Activated naive CD4-positive, alpha-beta T cell treated with anti-CD3 and anti-CD28 coated beads, Interleukin-2, amount 50 U/mL, for 72 hours (primary cell): ENCODE measurements at regions not wholly inside any gene's neighbourhood (a gene's known extent, or its start where the extent isn't known, plus 50 kb on each side); places are given as distances from the start of the nearest gene placed in this dataset.

ENCODE experiments used
- ATAC-seq, 2 donors: fragments of 150-1000 bp; cut with Tn5 transposase; 2 replicates each; pipeline ENCODE4 v1.10.0; 2021; ENCODE audit warnings: mild to moderate bottlenecking in 2 of 2, moderate library complexity in 2 of 2
- DNase-seq, 2 donors: peaks; one replicate each; pipeline ENCODE4 v3.0.0; 2021 to 2022; ENCODE audit warnings: low spot score in 2 of 2
- H3K27ac Mint-ChIP-seq, 2 donors: one replicate each; pipeline ENCODE4 v1.8.0; 2022; ENCODE audit warnings: mild to moderate bottlenecking in 2 of 2, mixed read lengths in 2 of 2
- H3K36me3 Mint-ChIP-seq, 2 donors: one replicate each; pipeline ENCODE4 v1.8.0; 2022; ENCODE audit warnings: mixed read lengths in 2 of 2
- H3K9me3 Mint-ChIP-seq, 2 donors: one replicate each; pipeline ENCODE4 v1.8.0; 2022; ENCODE audit warnings: mixed read lengths in 2 of 2

DNA sequence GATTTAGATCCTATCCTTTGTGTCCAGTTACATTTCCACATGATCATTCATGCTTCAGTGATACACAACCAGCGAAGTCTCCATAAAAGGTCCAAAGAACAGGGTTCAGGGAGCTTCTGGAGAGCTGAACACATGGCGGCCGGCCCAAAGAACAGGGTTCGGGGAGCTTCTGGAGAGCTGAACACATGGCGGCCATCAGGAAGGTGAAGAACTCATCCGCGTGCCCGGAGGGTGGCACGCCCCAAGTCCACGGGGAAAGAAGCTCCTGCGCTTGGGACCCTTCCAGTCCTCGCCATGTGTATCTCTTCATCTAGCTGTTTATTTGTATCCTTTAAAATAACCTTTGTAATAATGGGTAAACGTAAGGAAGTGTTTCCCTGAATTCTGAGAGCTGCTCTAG lies 91.9 kb upstream of the FLRT2 start:
- Mint-ChIP-seq H3K36me3 (no peaks in the 10 kb centered on the region), H3K27ac (no peak overlapping the region)
- ATAC-seq, result no peak

DNA sequence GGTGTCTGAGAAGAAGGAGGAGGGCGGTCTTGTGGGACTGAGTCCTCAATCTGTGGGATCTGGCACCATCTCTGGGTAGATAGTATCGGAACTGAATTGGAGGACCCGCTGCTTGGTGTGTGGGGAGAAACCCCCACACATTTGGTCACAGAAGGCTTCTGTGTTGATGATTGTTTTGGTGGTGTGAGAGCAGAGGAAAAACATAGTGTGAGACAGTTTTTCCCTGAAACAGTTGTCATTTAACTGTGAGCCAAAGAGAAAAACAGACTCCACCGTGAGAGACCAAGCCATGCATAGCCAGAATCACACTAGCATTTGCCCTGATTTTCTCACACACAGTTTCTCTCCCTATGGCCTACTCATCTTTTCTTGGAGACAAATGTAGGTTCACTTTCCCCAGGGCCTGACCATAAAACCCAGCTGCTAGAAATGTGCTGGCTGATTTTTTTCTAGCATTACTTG lies 91.4 kb upstream of the FLRT2 start:
- Mint-ChIP-seq H3K9me3 (peaks cover 3 to 6% of the 10 kb centered on the region in 2 donors), H3K27ac (no peak overlapping the region), H3K36me3 (no peaks in the 10 kb centered on the region)
- no peak for ATAC-seq
- DNase-seq, result no peak

More for the DNA sequence above, 91.9 kb upstream of the FLRT2 start:
- H3K9me3 Mint-ChIP-seq, result peaks cover 3 to 6% of the 10 kb centered on the region in 2 donors
- no peak for DNase-seq

DNA sequence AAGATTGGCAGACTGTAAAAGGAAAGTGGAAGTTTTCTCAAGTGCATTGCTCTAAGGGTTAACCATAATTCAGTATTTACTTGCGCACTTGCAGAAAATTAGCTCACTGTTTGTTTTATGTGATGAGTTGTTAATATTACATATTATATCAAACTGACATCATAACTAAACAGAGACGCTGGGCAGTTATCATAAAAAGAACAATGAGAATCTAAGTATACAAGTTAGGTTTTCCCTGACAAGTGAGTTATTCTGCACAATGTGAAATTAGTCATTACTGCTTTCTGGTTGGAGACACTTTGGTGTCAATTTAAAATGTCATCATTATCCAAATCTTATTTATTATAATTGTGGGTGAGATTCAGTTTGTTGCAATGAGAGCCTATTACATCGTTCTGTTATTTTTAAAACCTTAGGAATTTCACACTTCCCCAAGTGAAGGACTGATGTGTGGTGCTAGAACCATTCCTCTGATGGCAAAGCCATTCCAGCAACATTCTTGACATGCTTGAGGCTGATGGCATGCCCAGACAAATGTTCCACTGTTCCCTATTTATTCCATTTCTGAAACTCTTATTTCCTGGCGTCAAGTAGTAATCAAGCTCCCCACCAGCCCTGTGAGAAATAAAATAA lies 90.1 kb upstream of the FLRT2 start:
- ATAC-seq (no peak), DNase-seq (no peak)
- Mint-ChIP-seq H3K27ac (no peak overlapping the region), H3K9me3 (peaks cover 4 to 7% of the 10 kb centered on the region in 2 donors), H3K36me3 (no peaks in the 10 kb centered on the region)

DNA sequence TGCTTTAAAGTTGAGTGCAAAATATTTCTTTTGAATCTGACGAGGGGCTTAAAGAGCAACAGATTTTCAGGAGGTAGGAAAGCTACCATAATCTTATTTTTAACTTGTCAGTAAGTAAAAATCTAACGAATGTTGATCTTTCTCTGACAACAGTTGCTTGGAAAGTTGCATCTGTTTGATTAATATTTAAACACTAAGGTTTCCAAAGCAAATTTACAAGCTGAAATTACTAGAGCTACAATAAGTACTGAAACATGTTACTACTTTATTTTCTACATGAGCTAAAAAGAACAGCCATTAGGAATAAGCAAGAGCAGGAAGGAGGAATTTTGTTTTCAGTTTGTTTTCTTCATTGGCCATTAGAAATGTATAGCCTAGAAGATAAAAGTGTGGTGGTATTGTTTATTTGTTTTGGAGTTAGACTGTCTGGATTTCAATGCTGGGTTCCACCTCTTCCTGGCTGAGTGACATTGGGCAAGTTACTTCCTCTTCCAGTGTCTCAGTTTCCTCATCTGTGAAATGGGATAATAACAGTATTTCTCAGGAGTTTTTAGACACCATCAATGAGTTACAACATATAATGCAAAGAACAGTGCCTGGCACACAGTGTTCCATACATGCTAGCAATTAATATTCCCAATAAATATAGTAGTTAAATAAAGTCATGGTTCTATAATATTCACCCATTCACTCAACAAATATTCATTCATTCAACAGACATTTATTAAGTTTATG lies 87.9 kb upstream of the FLRT2 start:
- no peak for DNase-seq
- no peak for ATAC-seq
- no peaks in the 10 kb centered on the region for H3K36me3 Mint-ChIP-seq
- H3K9me3 Mint-ChIP-seq, result peaks cover 11% of the 10 kb centered on the region in 2 donors
- no peak overlapping the region for H3K27ac Mint-ChIP-seq

DNA sequence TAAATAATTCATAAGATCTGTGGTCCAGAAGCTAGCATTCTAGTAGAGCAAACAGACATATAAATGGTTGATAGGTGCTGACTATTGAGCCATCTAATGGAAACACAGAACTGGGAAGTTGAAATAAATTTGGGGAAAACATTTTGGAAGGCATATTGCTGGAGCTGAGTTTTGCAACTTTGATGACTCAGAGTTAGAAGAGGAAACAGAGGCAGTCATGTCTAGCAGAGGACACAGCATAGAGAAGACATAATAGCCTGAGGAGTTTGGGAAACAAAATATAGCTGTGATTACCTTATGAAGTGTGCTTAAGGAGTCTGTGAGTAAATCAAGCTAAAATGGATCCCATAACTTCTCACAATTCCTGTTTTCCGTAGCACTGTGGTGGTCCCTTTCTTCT lies 86.9 kb upstream of the FLRT2 start:
- Mint-ChIP-seq H3K27ac (no peak overlapping the region), H3K9me3 (peaks cover 11% of the 10 kb centered on the region in 2 donors), H3K36me3 (no peaks in the 10 kb centered on the region)
- DNase-seq (no peak), ATAC-seq (no peak)

DNA sequence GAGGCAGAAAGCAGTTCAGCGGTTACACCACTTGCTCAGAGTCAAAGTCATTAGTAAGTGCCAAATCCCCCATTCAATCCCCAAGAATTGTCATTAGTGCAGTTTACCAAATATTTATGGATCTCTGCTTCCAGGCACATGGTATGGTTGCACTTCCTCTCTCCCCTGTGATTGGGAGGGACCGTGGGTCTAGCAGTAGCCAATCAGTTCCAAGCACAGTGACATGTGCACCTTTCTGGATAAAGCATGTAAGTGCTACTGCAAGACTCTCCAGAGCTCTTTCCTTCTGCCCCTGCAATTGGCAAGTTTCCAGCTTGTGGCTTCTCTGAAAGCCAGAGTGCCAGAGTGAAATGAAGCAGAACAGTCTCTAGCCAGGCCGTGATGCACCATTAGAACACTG lies 85.3 kb upstream of the FLRT2 start:
- ATAC-seq, result no peak
- Mint-ChIP-seq H3K9me3 (peaks cover 7 to 11% of the 10 kb centered on the region in 2 donors), H3K27ac (no peak overlapping the region), H3K36me3 (no peaks in the 10 kb centered on the region)
- no peak for DNase-seq

DNA sequence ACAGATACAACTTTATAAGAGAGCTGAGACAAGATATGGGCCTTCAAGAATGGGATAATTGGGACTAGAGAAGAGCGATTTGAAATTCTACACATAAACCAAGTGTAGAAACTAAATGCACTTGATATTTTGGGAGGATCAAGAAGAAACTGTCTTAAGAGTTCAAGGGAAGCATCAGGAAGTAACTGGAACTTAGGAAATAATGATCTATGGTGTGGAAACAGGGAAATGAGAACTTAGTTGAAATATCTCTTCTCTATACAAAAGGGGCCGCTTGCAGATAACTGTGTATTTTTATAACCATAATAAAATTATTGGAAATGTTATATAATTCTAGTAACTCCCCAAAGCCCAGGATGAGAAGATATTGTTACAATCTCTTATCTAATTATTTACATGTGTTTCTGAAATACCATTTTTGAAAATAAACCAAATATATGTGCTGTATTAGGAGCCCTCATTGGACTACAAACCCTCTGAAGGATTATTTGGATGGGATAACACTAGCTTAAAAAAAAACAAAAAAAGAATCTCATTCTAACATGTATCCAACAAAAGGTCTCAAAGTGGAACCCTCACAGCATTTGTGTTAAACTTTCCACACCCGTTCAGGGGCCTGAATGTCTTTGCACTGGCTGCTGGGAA lies 84.7 kb upstream of the FLRT2 start:
- ATAC-seq (no peak), DNase-seq (no peak)
- Mint-ChIP-seq H3K27ac (no peak overlapping the region), H3K9me3 (peaks cover 10 to 11% of the 10 kb centered on the region in 2 donors), H3K36me3 (no peaks in the 10 kb centered on the region)

DNA sequence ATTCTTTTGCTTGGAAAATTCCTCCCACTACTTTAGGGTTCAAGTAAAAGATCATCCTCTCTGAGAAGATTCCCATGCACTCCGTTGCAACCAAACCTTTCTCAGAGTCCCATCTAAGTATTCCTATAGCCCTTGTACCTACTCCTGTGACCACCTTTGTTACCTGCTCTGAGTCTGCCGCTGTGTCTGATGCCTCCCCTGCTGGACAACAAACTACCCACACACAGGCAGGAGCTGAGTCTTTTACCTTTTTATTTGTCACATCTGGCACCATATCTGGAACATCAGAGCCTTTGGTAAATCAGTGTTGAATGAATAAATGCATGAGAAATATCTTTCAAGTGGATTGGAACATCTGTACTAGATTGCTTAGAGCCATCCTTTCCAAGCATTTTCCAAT lies 82.1 kb upstream of the FLRT2 start:
- ATAC-seq, result no peak
- Mint-ChIP-seq H3K9me3 (peaks cover 5 to 11% of the 10 kb centered on the region in 2 donors), H3K36me3 (no peaks in the 10 kb centered on the region), H3K27ac (no peak overlapping the region)
- DNase-seq, result no peak

DNA sequence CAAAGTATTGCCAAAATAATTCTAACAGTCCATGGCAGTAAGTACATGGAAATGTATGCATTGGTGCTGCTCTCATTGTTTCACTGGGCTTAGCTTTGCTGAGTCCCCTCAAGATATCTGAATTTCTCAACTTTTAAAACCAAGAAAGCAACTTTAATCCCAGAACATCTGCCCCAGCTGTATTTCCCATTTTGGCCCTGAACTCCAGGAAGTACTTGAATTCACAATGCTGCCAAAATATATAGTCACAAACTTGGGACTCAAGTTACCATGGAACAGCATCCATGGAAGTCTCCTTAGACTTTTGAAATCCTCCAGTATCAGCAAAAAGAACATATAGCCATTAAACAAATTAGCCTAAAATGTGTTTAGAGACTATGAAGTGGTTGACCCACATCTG lies 78.5 kb upstream of the FLRT2 start:
- Mint-ChIP-seq H3K27ac (no peak overlapping the region), H3K36me3 (no peaks in the 10 kb centered on the region), H3K9me3 (peaks cover 0 to 4% of the 10 kb centered on the region in 2 donors)
- ATAC-seq (no peak), DNase-seq (no peak)

DNA sequence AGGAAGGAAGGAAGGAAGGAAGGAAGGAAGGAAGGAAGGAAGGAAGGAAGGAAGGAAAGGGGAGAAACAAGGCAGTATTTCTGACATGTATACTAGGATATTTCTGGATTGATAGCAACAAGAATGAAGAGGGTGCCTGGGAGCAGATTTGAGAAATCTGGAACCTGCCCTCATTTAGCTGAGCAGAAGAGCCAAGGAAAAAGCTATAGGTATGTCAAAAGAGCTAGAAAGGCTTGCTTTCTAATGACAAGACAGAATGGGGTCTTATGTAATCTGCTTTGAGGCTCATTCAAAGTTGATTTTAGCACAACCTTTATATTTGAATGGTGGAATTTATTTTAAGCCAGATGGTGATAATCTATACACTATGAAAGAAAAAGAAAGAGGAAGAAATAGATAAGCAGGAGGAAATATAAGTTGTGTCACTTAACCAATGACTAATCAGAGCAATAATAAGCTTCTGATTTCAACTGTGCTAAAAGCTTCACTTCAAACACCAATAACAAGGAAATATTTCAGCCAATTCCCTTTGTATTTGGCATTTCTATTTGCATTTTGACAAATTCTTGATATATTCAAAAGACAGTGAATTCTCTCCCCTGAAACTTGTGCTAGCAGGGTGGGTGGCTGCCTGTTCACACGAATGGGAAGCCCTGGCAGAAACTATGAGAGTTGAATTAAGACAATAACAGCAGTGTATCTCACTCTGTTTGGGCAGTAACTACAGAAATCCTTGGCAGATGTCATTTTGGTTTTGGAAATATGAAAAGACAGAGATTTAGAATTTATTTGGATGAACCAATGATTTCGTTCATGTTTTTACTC lies 76.3 kb upstream of the FLRT2 start:
- DNase-seq (no peak), ATAC-seq (no peak)
- Mint-ChIP-seq H3K36me3 (no peaks in the 10 kb centered on the region), H3K9me3 (peaks cover 0 to 4% of the 10 kb centered on the region in 2 donors), H3K27ac (no peak overlapping the region)

DNA sequence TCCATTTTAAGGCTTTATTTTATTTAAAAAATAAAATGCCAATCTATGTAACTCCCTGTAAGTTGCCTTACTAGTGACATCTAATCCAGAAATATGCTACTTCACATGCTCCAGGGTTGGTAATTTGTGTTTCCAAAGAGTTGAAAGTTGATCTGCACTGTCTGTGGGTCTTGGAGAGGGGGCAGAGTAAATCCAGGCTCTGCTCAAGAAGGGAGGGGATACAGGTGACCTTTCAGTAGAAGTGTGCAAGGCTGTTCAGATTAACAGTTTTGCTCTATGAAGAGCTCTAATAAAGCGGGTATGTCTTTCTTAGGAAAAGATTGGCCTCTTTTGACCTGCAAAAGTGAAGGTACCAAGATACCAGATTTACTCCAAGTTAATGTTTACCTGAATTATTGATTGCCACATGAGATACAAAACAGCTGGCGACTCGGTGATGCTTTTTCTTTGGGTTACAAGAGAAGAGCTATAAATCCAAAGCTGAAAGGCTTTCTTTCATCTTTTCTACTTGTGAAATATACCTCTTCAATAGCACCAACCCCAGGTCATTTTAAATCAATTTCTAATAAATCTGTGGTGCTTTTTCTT lies 75.6 kb upstream of the FLRT2 start:
- Mint-ChIP-seq H3K27ac (no peak overlapping the region), H3K36me3 (no peaks in the 10 kb centered on the region)
- ATAC-seq, result no peak

DNA sequence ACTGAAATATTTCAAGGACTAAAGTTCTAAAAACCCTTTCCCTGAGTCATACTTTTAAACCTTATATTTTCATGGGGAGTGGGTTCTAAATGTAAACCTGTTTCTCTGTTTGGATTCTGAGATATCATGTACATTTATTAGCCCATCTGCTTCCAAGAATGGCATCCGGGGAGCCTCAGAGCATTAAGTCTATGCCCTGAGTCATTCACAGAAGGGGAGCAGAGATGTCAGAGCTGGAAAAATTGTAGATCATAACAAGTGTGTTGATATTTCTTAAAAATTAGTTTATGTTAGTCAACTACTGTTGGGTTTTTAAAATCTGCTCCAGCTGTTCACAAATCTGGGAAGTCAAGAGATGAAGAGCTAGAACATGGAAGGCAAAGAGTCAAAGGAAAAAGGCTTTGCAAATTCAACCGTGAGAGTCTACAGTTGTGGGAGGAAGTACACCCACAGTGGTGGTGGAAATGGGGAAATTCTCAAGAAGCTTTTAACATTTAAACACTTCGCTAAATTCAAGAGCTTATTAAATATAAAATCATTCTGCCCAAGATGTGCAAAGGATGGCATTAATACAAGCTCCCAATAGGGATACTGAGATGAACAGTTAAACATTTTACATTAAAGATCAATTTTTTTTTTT lies 70.5 kb upstream of the FLRT2 start:
- Mint-ChIP-seq H3K27ac (no peak overlapping the region), H3K9me3 (peaks cover 4 to 10% of the 10 kb centered on the region in 2 donors), H3K36me3 (no peaks in the 10 kb centered on the region)
- DNase-seq (no peak), ATAC-seq (no peak)

More for the DNA sequence above, 75.6 kb upstream of the FLRT2 start:
- peaks cover 0 to 4% of the 10 kb centered on the region in 2 donors for H3K9me3 Mint-ChIP-seq
- no peak for DNase-seq

DNA sequence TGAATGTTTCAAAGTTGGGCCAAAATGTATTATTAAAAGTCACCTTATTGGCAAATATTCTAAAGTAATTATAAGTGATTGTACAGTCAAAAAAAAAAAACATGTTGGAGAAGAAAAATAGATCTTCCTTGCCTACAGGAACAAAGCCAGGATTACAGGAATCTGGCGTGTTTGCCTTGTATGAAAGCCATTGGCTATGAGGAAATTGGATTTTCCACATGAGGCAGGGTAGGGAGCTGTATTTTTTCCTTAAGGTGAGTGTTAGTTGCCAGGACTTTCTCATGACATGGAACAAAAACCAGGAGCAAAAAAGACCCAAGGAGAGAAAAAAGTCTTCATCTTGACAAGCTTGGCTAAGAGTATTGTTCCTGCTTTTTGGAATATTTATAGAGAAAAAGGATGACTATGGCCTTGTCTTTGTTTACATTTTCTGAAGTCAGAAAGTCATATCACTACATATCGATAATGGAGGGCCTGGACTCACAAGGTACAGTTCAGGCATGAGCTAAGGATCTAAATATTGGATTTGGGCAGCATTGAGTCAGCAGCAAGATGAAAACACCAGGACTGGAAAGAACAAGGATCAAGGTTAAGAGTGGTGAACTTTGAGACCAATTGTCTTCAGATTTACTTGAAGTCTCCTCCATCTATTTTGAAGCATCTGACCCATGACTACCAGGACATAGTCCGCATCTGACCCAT lies 68.4 kb upstream of the FLRT2 start:
- ATAC-seq (no peak), DNase-seq (no peak)
- Mint-ChIP-seq H3K36me3 (no peaks in the 10 kb centered on the region), H3K27ac (no peak overlapping the region), H3K9me3 (peaks cover 5 to 19% of the 10 kb centered on the region in 2 donors)

DNA sequence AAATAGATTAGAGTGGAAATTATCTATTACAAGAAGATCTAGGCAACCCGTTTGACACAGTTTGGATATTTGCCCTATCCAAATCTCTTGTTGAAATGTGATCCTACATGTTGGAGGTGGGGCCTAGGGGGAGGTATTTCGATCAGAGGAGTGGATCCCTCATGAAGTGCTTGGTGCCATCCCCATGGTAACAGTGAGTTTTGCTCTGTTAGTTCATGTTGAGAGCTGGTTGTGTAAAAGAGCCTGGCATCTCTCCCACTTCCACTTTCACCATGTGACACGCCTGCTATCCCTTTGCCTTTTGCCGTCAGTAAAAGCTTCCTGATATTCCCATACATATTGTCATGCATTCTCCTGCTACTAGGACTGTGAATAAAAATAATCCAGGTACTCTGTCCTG lies 66.4 kb upstream of the FLRT2 start:
- ATAC-seq (no peak), DNase-seq (no peak)
- Mint-ChIP-seq H3K9me3 (peaks cover 11 to 23% of the 10 kb centered on the region in 2 donors), H3K36me3 (no peaks in the 10 kb centered on the region), H3K27ac (no peak overlapping the region)

DNA sequence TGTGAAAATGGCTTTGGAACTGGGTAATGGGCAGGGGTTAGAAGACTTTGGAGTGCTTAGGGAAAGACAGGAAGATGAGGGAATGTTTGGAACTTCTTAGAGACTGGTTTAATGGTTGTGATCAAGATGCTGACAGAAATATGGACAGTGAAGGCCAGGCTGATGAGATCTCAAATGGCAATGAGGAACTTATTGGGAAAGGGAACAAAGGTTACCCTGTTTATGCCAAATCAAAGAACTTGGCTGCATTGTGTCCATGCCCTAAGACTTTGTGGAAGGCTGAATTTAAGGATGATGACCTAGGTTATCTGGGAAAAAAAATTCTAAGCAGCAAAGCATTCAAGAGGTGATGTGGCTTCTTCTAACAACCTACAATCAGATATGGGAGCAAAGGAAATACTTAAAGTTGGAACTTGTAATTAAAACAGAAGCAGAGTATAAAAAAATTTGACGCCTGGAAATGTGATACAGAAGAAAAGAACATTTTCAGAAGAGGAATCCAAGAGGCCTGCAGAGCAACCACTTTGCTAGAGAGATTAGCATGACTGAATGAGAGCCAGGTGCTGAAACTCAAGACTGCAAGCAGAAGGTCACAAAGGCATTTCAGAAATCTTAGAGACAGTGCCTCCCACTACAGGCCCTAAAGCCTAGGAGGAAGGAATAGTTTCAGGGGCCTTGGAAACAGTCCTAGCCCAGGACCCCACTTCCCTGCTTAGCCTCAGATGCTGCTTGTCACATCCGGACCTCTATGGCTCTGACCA lies 65.6 kb upstream of the FLRT2 start:
- no peak for ATAC-seq
- peaks cover 11 to 23% of the 10 kb centered on the region in 2 donors for H3K9me3 Mint-ChIP-seq
- H3K27ac Mint-ChIP-seq, result no peak overlapping the region
- DNase-seq, result no peak
- H3K36me3 Mint-ChIP-seq, result no peaks in the 10 kb centered on the region
